ENCODE measurements at regions not wholly inside any gene's neighbourhood (a gene's known extent, or its start where the extent isn't known, plus 50 kb on each side); places are given as distances from the start of the nearest gene placed in this dataset.

DNA sequence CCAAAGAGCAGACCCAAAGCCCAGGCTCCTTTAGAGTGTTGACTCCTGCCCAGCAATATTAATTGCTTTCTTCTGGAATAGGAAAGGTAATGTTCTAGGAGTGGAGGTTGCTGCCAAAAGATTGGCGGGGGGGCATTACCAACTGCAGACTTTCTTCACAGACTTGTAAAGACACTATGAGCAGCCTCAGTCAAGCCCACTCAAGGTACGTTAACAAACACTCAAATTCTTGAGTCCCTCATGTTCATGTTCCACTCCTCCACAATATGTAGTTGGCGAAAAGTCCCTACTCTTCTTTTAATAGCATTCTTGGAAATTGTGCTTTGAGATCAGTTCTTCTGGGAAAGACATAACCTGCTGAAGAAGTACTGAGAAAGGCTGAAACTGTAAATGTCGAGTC, 409.2 kb upstream of the KIF2A start:
- no peak for FAIRE-seq
- no peak for DNase-seq (ENCODE audit: low read depth, low spot score)
- Histone ChIP-seq H3K9ac (replicated peaks; ENCODE audit: extremely low read depth, insufficient read depth, low read length) (no peak overlapping the region), H3K9me3 (replicated peaks; ENCODE audit: control insufficient read depth, insufficient read depth, low read length) (no peaks in the 10 kb centered on the region), H3K36me3 (ENCODE audit: control insufficient read depth in 2 of 2, extremely low read depth in 1 of 2, insufficient read depth in 2 of 2, low read length in 2 of 2) (no peaks in the 10 kb centered on the region), H3K4me1 (ENCODE audit: control insufficient read depth, extremely low read depth, insufficient read depth, low read length) (no peaks in the 10 kb centered on the region), H3K4me2 (ENCODE audit: insufficient read depth, low read length) (no peak overlapping the region), H4K20me1 (replicated peaks; ENCODE audit: control insufficient read depth, extremely low read depth, insufficient read depth, low read length) (no peaks in the 10 kb centered on the region), H3K79me2 (ENCODE audit: control insufficient read depth, insufficient read depth, low read length) (no peaks in the 10 kb centered on the region), H3K27me3 (ENCODE audit: control insufficient read depth in 2 of 2, insufficient read depth in 2 of 2, low read length in 2 of 2) (no peaks in the 10 kb centered on the region), H2AFZ (ENCODE audit: low read depth, low read length) (no peak overlapping the region), H3K27ac (ENCODE audit: insufficient read depth, low read depth, low read length) (no peak overlapping the region), H3K9me1 (replicated peaks; ENCODE audit: control insufficient read depth, extremely low read depth, insufficient read depth, low read length) (no peaks in the 10 kb centered on the region), H3K4me3 (replicated peaks in 1 of 3; ENCODE audit: insufficient read depth in 1 of 3, low read depth in 1 of 3, low read length in 3 of 3) (no peak overlapping the region)
- no peak for TF ChIP-seq MYC (IDR thresholded peaks at IDR 0.05; ENCODE audit: low read depth, low read length)
- no peak for TF ChIP-seq FOS (IDR thresholded peaks at IDR 0.05; ENCODE audit: borderline replicate concordance, insufficient read depth, low read length)
- no peak for TF ChIP-seq CTCF (IDR thresholded peaks at IDR 0.05; ENCODE audit: extremely low read depth in 1 of 2, insufficient read depth in 1 of 2, low read depth in 1 of 2, low read length in 2 of 2)
- no peak for TF ChIP-seq JUN (IDR thresholded peaks at IDR 0.05; ENCODE audit: borderline replicate concordance, insufficient read depth, insufficient read length, low read depth)
- TF ChIP-seq POLR2A (IDR thresholded peaks at IDR 0.05; ENCODE audit: low read depth, low read length): no peak
- no peak for TF ChIP-seq GATA2 (IDR thresholded peaks at IDR 0.05; ENCODE audit: insufficient read depth, insufficient read length, low read depth, low read length)
- no peak for TF ChIP-seq EZH2 (IDR thresholded peaks at IDR 0.05; ENCODE audit: borderline replicate concordance, low read depth, low read length, severe bottlenecking)
- TF ChIP-seq, protein P1, sequence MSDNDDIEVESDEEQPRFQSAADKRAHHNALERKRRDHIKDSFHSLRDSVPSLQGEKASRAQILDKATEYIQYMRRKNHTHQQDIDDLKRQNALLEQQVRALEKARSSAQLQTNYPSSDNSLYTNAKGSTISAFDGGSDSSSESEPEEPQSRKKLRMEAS (IDR thresholded peaks at IDR 0.05; ENCODE audit: insufficient read depth, insufficient read length): no peak
- POLR2A ChIA-PET: no interaction called here
- CTCF ChIA-PET: no interaction called here
- no TSS peak for BruUV-seq (replicated peaks)
- dilution Hi-C loops (cut with MboI; ENCODE audit: extremely low pct_ligation_motif_present, low sequenced_read_pairs) (no loop called here), intact Hi-C loops (cut with micrococcal nuclease) (no loop called here)
